H9 (cell line): ENCODE measurements at regions not wholly inside any gene's neighbourhood (a gene's known extent, or its start where the extent isn't known, plus 50 kb on each side); places are given as distances from the start of the nearest gene placed in this dataset.

ENCODE experiments used
- DNase-seq: peaks from one replicate; pipeline ENCODE4 v3.0.0-alpha.2; 2017
- H2AFZ ChIP-seq: one replicate; pipeline ENCODE4 v1.6.1; 2013; ENCODE audit warnings: mild to moderate bottlenecking, low read length, control low read depth, moderate library complexity
- H2AK5ac ChIP-seq: 2 replicates; pipeline ENCODE4 v1.6.1; 2013; ENCODE audit warnings: low read length, control low read depth, mixed read lengths; ENCODE audit not compliant: insufficient read length
- H2BK120ac ChIP-seq: one replicate; pipeline ENCODE4 v1.6.1; 2013; ENCODE audit warnings: low read depth, mild to moderate bottlenecking, low read length, control low read depth, inconsistent platforms; ENCODE audit not compliant: poor library complexity, severe bottlenecking
- H2BK12ac ChIP-seq: 2 replicates; pipeline ENCODE4 v1.6.1; 2013; ENCODE audit warnings: low read length, control low read depth, mixed read lengths, low read depth; ENCODE audit not compliant: insufficient read length
- H2BK15ac ChIP-seq: 2 replicates; pipeline ENCODE4 v1.6.1; 2013; ENCODE audit warnings: low read depth, low read length, control low read depth
- H2BK20ac ChIP-seq: one replicate; pipeline ENCODE4 v1.6.1; 2013; ENCODE audit warnings: low read depth, mild to moderate bottlenecking, low read length, control low read depth, inconsistent platforms; ENCODE audit not compliant: poor library complexity, severe bottlenecking
- H2BK5ac ChIP-seq: 2 replicates; pipeline ENCODE4 v1.6.1; 2013; ENCODE audit warnings: low read length, control low read depth, mixed read lengths; ENCODE audit not compliant: insufficient read length
- H3K14ac ChIP-seq: 2 replicates; pipeline ENCODE4 v1.6.1; 2013; ENCODE audit warnings: low read length, control low read depth; ENCODE audit not compliant: insufficient read depth
- H3K18ac ChIP-seq: 2 replicates; pipeline ENCODE4 v1.6.1; 2013; ENCODE audit warnings: low read depth, mild to moderate bottlenecking, mixed read lengths, low read length, control low read depth; ENCODE audit not compliant: insufficient read length
- H3K23ac ChIP-seq: 2 replicates; pipeline ENCODE4 v1.6.1; 2013; ENCODE audit warnings: low read length, control low read depth, mixed read lengths, low read depth; ENCODE audit not compliant: insufficient read length
- H3K23me2 ChIP-seq: 2 replicates; pipeline ENCODE4 v1.6.1; 2013; ENCODE audit warnings: low read depth, mild to moderate bottlenecking, mixed read lengths, low read length, control low read depth; ENCODE audit not compliant: insufficient read length, poor library complexity, severe bottlenecking
- H3K27ac ChIP-seq: 2 replicates; pipeline ENCODE4 v1.5.1; 2013; ENCODE audit warnings: low read length, control low read depth, mixed read lengths, low read depth; ENCODE audit not compliant: insufficient read length
- H3K27me3 ChIP-seq: 2 replicates; pipeline ENCODE4 v1.6.1; 2013; ENCODE audit warnings: low read length, control low read depth, inconsistent platforms; ENCODE audit not compliant: insufficient read depth
- H3K4ac ChIP-seq: 2 replicates; pipeline ENCODE4 v1.6.1; 2013; ENCODE audit warnings: low read depth, mild to moderate bottlenecking, control low read depth, inconsistent platforms, low read length, moderate library complexity
- H3K4me1 ChIP-seq: 2 replicates; pipeline ENCODE4 v1.6.1; 2013; ENCODE audit warnings: low read length, control low read depth, inconsistent platforms; ENCODE audit not compliant: insufficient read depth
- H3K4me2 ChIP-seq: 2 replicates; pipeline ENCODE4 v1.6.1; 2013; ENCODE audit warnings: low read length, control low read depth, mixed read lengths; ENCODE audit not compliant: insufficient read length, insufficient read depth
- H3K56ac ChIP-seq: 2 replicates; pipeline ENCODE4 v1.6.1; 2013; ENCODE audit warnings: low read depth, mild to moderate bottlenecking, mixed read lengths, low read length, control low read depth; ENCODE audit not compliant: insufficient read length
- H3K79me1 ChIP-seq: 2 replicates; pipeline ENCODE4 v1.6.1; 2013; ENCODE audit warnings: low read depth, mild to moderate bottlenecking, moderate library complexity, low read length, control low read depth, inconsistent platforms; ENCODE audit not compliant: insufficient read depth, poor library complexity, severe bottlenecking
- H3K79me2 ChIP-seq: 2 replicates; pipeline ENCODE4 v1.6.1; 2013; ENCODE audit warnings: low read length, control low read depth, inconsistent platforms; ENCODE audit not compliant: insufficient read depth
- H3K9ac ChIP-seq: 2 replicates; pipeline ENCODE4 v1.6.1; 2013; ENCODE audit warnings: low read length, control low read depth, mixed read lengths; ENCODE audit not compliant: insufficient read length; ENCODE audit errors: extremely low read depth
- H3K9me3 ChIP-seq: one replicate; pipeline ENCODE4 v1.6.1; 2013; ENCODE audit warnings: low read depth, low read length, inconsistent platforms; ENCODE audit not compliant: control insufficient read depth
- H3T11ph ChIP-seq: one replicate; pipeline ENCODE4 v1.6.1; 2013; ENCODE audit warnings: mild to moderate bottlenecking, low read length, control low read depth, inconsistent platforms
- H4K20me1 ChIP-seq: one replicate; pipeline ENCODE4 v1.6.1; 2013; ENCODE audit not compliant: control insufficient read depth, insufficient read length, insufficient read depth
- H4K5ac ChIP-seq: 2 replicates; pipeline ENCODE4 v1.6.1; 2013; ENCODE audit warnings: low read depth, mild to moderate bottlenecking, mixed read lengths, low read length, control low read depth; ENCODE audit not compliant: insufficient read length
- H4K8ac ChIP-seq: replicated peaks from 2 replicates; pipeline ENCODE4 v1.6.1; 2013; ENCODE audit warnings: low read length, control low read depth, mixed read lengths, low read depth; ENCODE audit not compliant: insufficient read length
- H4K91ac ChIP-seq: 2 replicates; pipeline ENCODE4 v1.6.1; 2013; ENCODE audit warnings: low read depth, mild to moderate bottlenecking, moderate library complexity, mixed read lengths, low read length, control low read depth; ENCODE audit not compliant: insufficient read length
- H3K27ac Mint-ChIP-seq, 3 experiments: 2 replicates in 2 of 3; 3 replicates in 1 of 3; pipeline ENCODE4 v1.8.0; 2020 to 2021; ENCODE audit warnings: mixed read lengths in 3 of 3, mild to moderate bottlenecking in 1 of 3, moderate library complexity in 1 of 3
- H3K27me3 Mint-ChIP-seq: 2 replicates; pipeline ENCODE4 v1.8.0; 2021; ENCODE audit warnings: low read depth, mild to moderate bottlenecking, moderate library complexity, mixed read lengths
- H3K36me3 Mint-ChIP-seq, 3 experiments: 2 replicates in 2 of 3; 3 replicates in 1 of 3; pipeline ENCODE4 v1.8.0; 2020 to 2021; ENCODE audit warnings: low read depth in 3 of 3, mixed read lengths in 3 of 3; ENCODE audit not compliant: insufficient read depth in 1 of 3
- H3K4me1 Mint-ChIP-seq, 2 experiments: 2 replicates each; pipeline ENCODE4 v1.8.0; 2020; ENCODE audit warnings: mixed read lengths in 2 of 2
- H3K4me3 Mint-ChIP-seq, 2 experiments: 2 replicates in 1 of 2; 3 replicates in 1 of 2; pipeline ENCODE4 v1.8.0; 2020 to 2021; ENCODE audit warnings: mild to moderate bottlenecking in 2 of 2, mixed read lengths in 2 of 2, moderate library complexity in 1 of 2
- H3K9me3 Mint-ChIP-seq, 2 experiments: 2 replicates in 1 of 2; 3 replicates in 1 of 2; pipeline ENCODE4 v1.8.0; 2020; ENCODE audit warnings: mild to moderate bottlenecking in 2 of 2, mixed read lengths in 2 of 2, moderate library complexity in 1 of 2
- CTCF ChIP-seq: fragments of 200-600 bp; sonication (generic); conservative IDR thresholded peaks from 3 replicates; pipeline ENCODE4 v1.8.0; 2021; ENCODE audit warnings: antibody characterized with exemption, mild to moderate bottlenecking
- WGBS: extraction: QIAGEN DNeasy Blood & Tissue Kit; methylation state at CpG from one replicate; pipeline ENCODE4 v1.1.7; 2013; ENCODE audit warnings: missing lambda C conversion rate, low lambda C conversion rate, mixed read lengths; ENCODE audit not compliant: insufficient read length; ENCODE audit errors: extremely low coverage; 5-methylcytosine and 5-hydroxymethylcytosine counted together

GRCh38 chr17:72297326-72298115 lies 176.7 kb downstream of the SOX9 start:
- no peak overlapping the region for H3K4me3 Mint-ChIP-seq
- Histone ChIP-seq H3K4ac (no peak overlapping the region), H3K18ac (no peak overlapping the region), H3K9me3 (no peaks in the 10 kb centered on the region), H3K23ac (no peak overlapping the region), H3K4me1 (no peaks in the 10 kb centered on the region; the same call in 1 of the 2 replicates), H2AK5ac (no peak overlapping the region), H3K79me2 (no peaks in the 10 kb centered on the region), H3K14ac (no peak overlapping the region), H2BK15ac (no peak overlapping the region), H4K20me1 (no peaks in the 10 kb centered on the region), H2BK12ac (no peak overlapping the region), H3K23me2 (no peaks in the 10 kb centered on the region), H3K79me1 (no peaks in the 10 kb centered on the region), H3K27ac (no peak overlapping the region), H3T11ph (no peak overlapping the region), H4K8ac (no peak overlapping the region), H4K91ac (no peak overlapping the region), H4K5ac (no peak overlapping the region), H2BK120ac (no peak overlapping the region), H2BK5ac (no peak overlapping the region), H2BK20ac (no peak overlapping the region), H2AFZ (no peak overlapping the region), H3K4me2 (no peak overlapping the region), H3K56ac (no peak overlapping the region), H3K9ac (no peak overlapping the region), H3K27me3 (no peaks in the 10 kb centered on the region)
- no peaks in the 10 kb centered on the region; a peak in 1 of 5 replicates for H3K9me3 Mint-ChIP-seq
- H3K27ac Mint-ChIP-seq: no peak overlapping the region
- no peak for TF ChIP-seq CTCF
- WGBS: no CpG with 5 or more reads among the region's 9 CpGs
- no peaks in the 10 kb centered on the region for H3K36me3 Mint-ChIP-seq
- no peaks in the 10 kb centered on the region for H3K4me1 Mint-ChIP-seq
- DNase-seq: no peak
- H3K27me3 Mint-ChIP-seq: peaks cover 15% of the 10 kb centered on the region
